Bronchial epithelial cell (primary cell): ENCODE measurements at regions not wholly inside any gene's neighbourhood (a gene's known extent, or its start where the extent isn't known, plus 50 kb on each side); places are given as distances from the start of the nearest gene placed in this dataset.
A peak's percentile ranks its signal among the peaks of the same experiment; 100 is the strongest.
"Not testable (repeated sequence)": the region's sequence is repeated elsewhere in the genome, so short reads cannot be mapped to it uniquely, and the experiment has no call there.

ENCODE experiments used
- DNase-seq: peaks from one replicate; pipeline ENCODE4 v3.0.0-alpha.2; 2010; ENCODE audit warnings: low read depth
- FAIRE-seq: peaks from 2 replicates; lab custom pipeline; 2011; peaks lifted over from hg19 to GRCh38; lab: Jason Lieb, UNC
- H3K27me3 ChIP-seq: 2 replicates; pipeline ENCODE4 v1.5.1; 2011; ENCODE audit warnings: low read length; ENCODE audit not compliant: control insufficient read depth, insufficient read depth
- H3K36me3 ChIP-seq: 2 replicates; pipeline ENCODE4 v1.5.1; 2011; ENCODE audit warnings: low read length; ENCODE audit not compliant: control insufficient read depth, insufficient read depth
- H3K4me3 ChIP-seq: 2 replicates; pipeline ENCODE4 v1.5.1; 2011; ENCODE audit warnings: mild to moderate bottlenecking, low read depth, low read length, control low read depth
- TF ChIP-seq, protein P1 (sequence below): IDR thresholded peaks from 2 replicates; pipeline ENCODE4 v1.5.1; 2011; ENCODE audit warnings: mild to moderate bottlenecking, moderate library complexity, low read length, control low read depth, inconsistent platforms; ENCODE audit not compliant: insufficient read depth, severe bottlenecking

DNA sequence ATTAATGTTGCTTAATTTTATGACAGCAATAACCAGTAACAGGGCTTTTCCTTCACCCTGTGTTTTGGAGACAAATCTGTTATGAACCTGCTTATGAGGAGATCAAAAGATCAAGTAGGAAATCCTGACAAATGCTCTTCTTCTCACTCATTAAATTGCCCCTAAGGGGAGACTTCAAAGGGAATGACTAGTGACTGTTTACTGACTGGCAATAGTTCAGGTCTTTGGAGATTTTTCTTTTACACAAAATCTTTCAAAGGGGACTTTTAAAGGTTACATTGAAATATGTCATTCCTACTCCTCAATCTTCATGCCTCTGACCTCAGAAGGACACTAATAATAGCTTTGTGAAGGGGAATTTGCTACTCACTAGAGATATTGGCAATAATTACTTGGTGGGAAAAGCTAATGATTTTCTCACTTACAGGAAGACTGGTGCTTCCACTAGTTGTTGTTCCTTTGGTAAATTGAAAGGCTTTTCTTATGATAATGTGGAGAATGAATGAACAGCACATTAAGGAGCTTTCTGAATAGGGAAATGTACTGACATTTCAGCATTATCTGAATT, 292.9 kb upstream of the CA10 start:
- Histone ChIP-seq H3K36me3 (no peaks in the 10 kb centered on the region), H3K4me3 (no peak overlapping the region), H3K27me3 (no peaks in the 10 kb centered on the region)
- DNase-seq (no peak), FAIRE-seq (no peak)
- TF ChIP-seq, protein P1, sequence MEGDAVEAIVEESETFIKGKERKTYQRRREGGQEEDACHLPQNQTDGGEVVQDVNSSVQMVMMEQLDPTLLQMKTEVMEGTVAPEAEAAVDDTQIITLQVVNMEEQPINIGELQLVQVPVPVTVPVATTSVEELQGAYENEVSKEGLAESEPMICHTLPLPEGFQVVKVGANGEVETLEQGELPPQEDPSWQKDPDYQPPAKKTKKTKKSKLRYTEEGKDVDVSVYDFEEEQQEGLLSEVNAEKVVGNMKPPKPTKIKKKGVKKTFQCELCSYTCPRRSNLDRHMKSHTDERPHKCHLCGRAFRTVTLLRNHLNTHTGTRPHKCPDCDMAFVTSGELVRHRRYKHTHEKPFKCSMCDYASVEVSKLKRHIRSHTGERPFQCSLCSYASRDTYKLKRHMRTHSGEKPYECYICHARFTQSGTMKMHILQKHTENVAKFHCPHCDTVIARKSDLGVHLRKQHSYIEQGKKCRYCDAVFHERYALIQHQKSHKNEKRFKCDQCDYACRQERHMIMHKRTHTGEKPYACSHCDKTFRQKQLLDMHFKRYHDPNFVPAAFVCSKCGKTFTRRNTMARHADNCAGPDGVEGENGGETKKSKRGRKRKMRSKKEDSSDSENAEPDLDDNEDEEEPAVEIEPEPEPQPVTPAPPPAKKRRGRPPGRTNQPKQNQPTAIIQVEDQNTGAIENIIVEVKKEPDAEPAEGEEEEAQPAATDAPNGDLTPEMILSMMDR = no peak

DNA sequence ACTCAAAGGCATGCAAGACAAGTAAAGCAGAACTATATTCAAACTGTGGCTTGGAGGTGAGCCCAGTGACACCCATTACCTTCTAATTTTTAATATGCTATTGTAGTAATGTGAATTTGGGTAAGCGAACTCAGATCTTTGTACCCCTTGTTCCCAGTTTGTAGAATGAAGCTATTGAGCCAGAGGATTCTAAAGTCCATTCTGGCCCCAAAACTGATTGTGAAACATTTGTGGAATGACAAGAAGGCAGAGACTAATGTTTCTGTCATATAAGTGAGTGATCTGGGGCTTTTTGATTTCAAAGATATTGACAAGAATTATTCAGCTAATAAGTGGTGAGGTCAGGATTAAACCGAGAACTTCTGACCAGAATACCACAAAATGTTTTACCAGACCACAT, 283.8 kb upstream of the CA10 start:
- DNase-seq (no peak), FAIRE-seq (no peak)
- TF ChIP-seq, protein P1 = no peak
- no peaks in the 10 kb centered on the region for H3K27me3 ChIP-seq
- no peak overlapping the region for H3K4me3 ChIP-seq
- no peaks in the 10 kb centered on the region for H3K36me3 ChIP-seq

- no peak for FAIRE-seq
- DNase-seq = no peak
Observed at GRCh38 chr17:52420555-52421078, 262.1 kb upstream of the CA10 start.

GRCh38 chr17:52419229-52419641, 260.7 kb upstream of the CA10 start:
- FAIRE-seq (no peak), DNase-seq (no peak)
- H3K36me3 ChIP-seq = no peaks in the 10 kb centered on the region
- no peaks in the 10 kb centered on the region for H3K27me3 ChIP-seq
- TF ChIP-seq, protein P1 = no peak
- H3K4me3 ChIP-seq = no peak overlapping the region

More at GRCh38 chr17:52420555-52421078, 262.1 kb upstream of the CA10 start:
- H3K36me3 ChIP-seq = no peaks in the 10 kb centered on the region
- TF ChIP-seq, protein P1 = no peak
- H3K4me3 ChIP-seq = no peak overlapping the region
- no peaks in the 10 kb centered on the region for H3K27me3 ChIP-seq

- H3K4me3 ChIP-seq = no peak overlapping the region
- H3K36me3 ChIP-seq = no peaks in the 10 kb centered on the region
- no peak for FAIRE-seq
- H3K27me3 ChIP-seq = no peaks in the 10 kb centered on the region
- DNase-seq = peak; percentile 23
- TF ChIP-seq, protein P1 = no peak
Observed at GRCh38 chr17:52410781-52411180, 252.3 kb upstream of the CA10 start.

- H3K36me3 ChIP-seq, DNase-seq, FAIRE-seq, H3K27me3 ChIP-seq, H3K4me3 ChIP-seq: not testable (repeated sequence)
Observed at GRCh38 chr17:52409222-52409621, 250.7 kb upstream of the CA10 start.
